SW 1271 (cell line): ENCODE measurements at regions not wholly inside any gene's neighbourhood (a gene's known extent, or its start where the extent isn't known, plus 50 kb on each side); places are given as distances from the start of the nearest gene placed in this dataset.
"Not testable (repeated sequence)": the region's sequence is repeated elsewhere in the genome, so short reads cannot be mapped to it uniquely, and the experiment has no call there.

Experiments
- DNase-seq, 2 experiments: peaks; one replicate each; lab custom pipeline; 2025; lab: John Stamatoyannopoulos, UW

GRCh38 chr4:45350438-45350837 is 624.1 kb upstream of the GNPDA2 start:
- DNase-seq, result peak in 1 of 2 experiments; percentile 28

- no peak for DNase-seq
Measured at GRCh38 chr4:45349859-45350258, 623.5 kb upstream of the GNPDA2 start.

GRCh38 chr4:45346816-45347435 is 620.6 kb upstream of the GNPDA2 start:
- no peak for DNase-seq

- DNase-seq, result no peak
Measured at GRCh38 chr4:45345558-45345957, 619.2 kb upstream of the GNPDA2 start.

- DNase-seq, result no peak
Measured at GRCh38 chr4:45331802-45332201, 605.4 kb upstream of the GNPDA2 start.

GRCh38 chr4:45327544-45327943 is 601.2 kb upstream of the GNPDA2 start:
- no peak for DNase-seq

GRCh38 chr4:45324455-45325417 is 598.4 kb upstream of the GNPDA2 start:
- no peak for DNase-seq

- no peak for DNase-seq
Measured at GRCh38 chr4:45323453-45324058, 597.2 kb upstream of the GNPDA2 start.

- no peak for DNase-seq
Measured at GRCh38 chr4:45317739-45318138, 591.4 kb upstream of the GNPDA2 start.

GRCh38 chr4:45317276-45317675 is 590.9 kb upstream of the GNPDA2 start:
- DNase-seq, result no peak

GRCh38 chr4:45316257-45316656 is 589.9 kb upstream of the GNPDA2 start:
- DNase-seq, result no peak

GRCh38 chr4:45302828-45303227 is 576.5 kb upstream of the GNPDA2 start:
- no peak for DNase-seq

- DNase-seq, result no peak
Measured at GRCh38 chr4:45294464-45294863, 568.1 kb upstream of the GNPDA2 start.

- DNase-seq, result no peak
Measured at GRCh38 chr4:45293335-45293734, 567.0 kb upstream of the GNPDA2 start.

- DNase-seq, result no peak
Measured at GRCh38 chr4:45292844-45293243, 566.5 kb upstream of the GNPDA2 start.

GRCh38 chr4:45284400-45285085 is 558.2 kb upstream of the GNPDA2 start:
- no peak for DNase-seq

GRCh38 chr4:45283352-45283751 is 557.0 kb upstream of the GNPDA2 start:
- no peak for DNase-seq

GRCh38 chr4:45280121-45280520 is 553.8 kb upstream of the GNPDA2 start:
- DNase-seq, result no peak

- no peak for DNase-seq
Measured at GRCh38 chr4:45275862-45276261, 549.5 kb upstream of the GNPDA2 start.

- DNase-seq, result not testable (repeated sequence)
Measured at GRCh38 chr4:45248106-45248505, 521.8 kb upstream of the GNPDA2 start.

- no peak for DNase-seq
Measured at GRCh38 chr4:45241976-45242375, 515.6 kb upstream of the GNPDA2 start.

- DNase-seq, result no peak
Measured at GRCh38 chr4:45229206-45229605, 502.9 kb upstream of the GNPDA2 start.
